ENCODE measurements at regions not wholly inside any gene's neighbourhood (a gene's known extent, or its start where the extent isn't known, plus 50 kb on each side); places are given as distances from the start of the nearest gene placed in this dataset.

- no peak for DNase-seq
These were observed 104.7 kb upstream of the ANKRD55 start for GRCh38 chr5:56337715-56338319.

DNA sequence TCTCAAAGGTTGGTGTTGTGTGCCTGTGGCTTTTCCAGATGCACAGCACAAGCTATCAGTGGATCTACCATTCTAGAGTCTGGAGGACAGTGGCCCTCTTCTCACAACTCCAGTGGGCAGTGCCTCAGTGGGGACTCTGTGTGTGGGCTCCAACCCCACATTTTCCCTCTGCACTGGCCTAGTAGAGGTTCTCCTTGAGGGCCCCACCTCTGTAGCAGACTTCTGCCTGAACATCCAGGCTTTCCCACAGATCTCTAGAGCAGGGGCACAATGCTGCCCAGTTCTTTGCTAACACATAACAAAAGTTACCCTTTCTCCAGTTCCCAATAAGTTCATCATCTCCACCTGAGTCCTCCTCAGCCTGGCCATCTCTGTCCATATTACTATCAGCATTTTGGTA, 102.1 kb upstream of the ANKRD55 start:
- no peak for DNase-seq

- DNase-seq = no peak
These were observed 97.7 kb upstream of the ANKRD55 start for GRCh38 chr5:56330806-56331205.

- no peak for DNase-seq
These were observed 97.0 kb upstream of the ANKRD55 start for GRCh38 chr5:56330167-56330566.

GRCh38 chr5:56329652-56330051, 96.5 kb upstream of the ANKRD55 start:
- DNase-seq = no peak

- no peak for DNase-seq
These were observed 95.8 kb upstream of the ANKRD55 start for GRCh38 chr5:56328753-56329560.

- no peak for DNase-seq
These were observed 94.7 kb upstream of the ANKRD55 start for GRCh38 chr5:56327809-56328208.

GRCh38 chr5:56326770-56327169, 93.6 kb upstream of the ANKRD55 start:
- DNase-seq = no peak

DNA sequence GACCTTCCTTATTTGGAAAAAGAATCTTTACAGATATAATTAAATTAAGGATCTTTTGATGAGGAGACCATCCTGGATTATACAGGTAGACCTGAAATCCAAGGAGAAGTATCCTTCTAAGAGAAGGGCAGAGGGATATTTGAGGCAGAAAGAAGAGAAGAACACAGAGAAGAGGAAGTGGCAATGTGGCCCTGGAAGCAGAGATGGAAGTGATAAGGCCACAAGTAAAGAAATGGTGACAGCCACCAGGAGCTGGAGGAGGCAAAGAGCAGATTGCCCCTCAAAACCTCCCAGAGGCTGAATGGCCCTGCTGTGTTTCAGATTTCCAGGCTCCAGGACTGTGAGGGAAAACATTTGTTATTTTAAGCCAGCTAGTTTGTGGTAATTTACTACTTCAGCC, 93.0 kb upstream of the ANKRD55 start:
- DNase-seq = no peak

GRCh38 chr5:56325039-56325438, 91.9 kb upstream of the ANKRD55 start:
- no peak for DNase-seq

DNA sequence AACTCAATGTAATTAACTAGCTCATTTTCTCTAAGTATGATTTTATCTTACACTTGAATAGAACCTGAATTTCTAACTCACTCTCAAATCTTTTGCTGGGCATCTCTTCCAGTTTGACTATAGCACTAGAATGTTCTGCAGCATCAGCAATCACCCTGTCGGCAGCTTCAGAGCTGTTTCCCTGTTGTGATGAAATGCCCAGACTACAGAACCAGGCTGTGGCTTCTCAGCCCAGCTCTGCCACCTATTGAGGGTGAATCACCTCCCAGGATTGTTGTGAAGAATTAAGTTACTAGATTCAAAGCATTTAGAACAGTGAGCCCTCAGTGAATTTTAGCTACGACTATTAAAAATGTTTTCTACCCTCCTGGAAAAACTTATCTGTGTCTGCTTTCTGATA, 90.4 kb upstream of the ANKRD55 start:
- no peak for DNase-seq

DNA sequence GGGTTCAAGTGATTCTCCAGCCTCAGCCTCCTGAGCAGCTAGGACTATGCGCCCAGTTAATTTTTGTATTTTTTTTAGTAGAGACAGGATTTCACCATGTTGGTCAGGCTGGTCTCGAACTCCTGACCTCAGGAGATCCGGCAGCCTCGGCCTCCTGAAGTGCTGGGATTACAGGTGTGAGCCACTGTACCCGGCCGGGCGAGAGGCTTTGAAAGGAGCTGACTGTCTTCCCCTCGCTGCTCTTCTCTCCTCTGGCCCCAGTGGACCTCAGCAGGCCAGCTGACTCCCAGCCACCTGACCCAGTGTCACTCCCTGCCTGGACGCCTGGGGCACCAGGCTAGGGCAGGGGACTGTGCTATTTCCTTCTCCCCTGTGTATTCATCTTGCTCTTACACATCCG, 89.5 kb upstream of the ANKRD55 start:
- no peak for DNase-seq

DNA sequence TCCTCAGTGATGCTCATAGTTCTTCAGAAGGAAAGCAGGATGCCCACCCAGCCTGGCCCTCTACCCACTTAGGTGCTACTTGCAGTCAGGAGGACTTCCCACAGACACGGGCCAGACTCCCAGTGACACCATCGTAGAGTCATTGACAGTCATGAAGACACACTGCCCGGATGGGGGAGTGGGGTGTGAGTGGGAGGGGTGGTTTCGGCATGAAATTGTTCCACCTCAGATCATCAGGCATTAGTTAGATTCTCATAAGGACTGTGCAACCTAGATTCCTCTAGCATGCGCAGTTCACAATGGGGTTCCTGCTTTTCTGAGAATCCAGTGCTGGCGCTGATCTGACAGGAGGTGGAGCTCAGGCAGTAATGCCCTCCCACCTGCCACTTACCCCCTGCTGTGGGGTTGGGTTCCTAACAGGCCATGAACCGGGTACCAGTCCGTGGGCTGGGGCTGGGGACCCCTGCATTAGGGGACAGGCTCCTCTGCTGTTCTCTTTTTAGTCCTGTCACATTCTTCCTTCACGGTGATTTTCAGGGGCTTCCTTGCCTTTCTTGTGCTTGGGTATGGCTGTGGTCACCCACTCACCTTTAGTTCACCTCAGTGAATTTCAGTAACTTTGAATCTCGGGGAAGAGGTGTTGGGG, 88.2 kb upstream of the ANKRD55 start:
- DNase-seq = no peak

- no peak for DNase-seq
These were observed 87.6 kb upstream of the ANKRD55 start for GRCh38 chr5:56320686-56321085.

GRCh38 chr5:56319526-56320181, 86.5 kb upstream of the ANKRD55 start:
- DNase-seq = peak in 1 of 2 experiments; percentile 45

DNA sequence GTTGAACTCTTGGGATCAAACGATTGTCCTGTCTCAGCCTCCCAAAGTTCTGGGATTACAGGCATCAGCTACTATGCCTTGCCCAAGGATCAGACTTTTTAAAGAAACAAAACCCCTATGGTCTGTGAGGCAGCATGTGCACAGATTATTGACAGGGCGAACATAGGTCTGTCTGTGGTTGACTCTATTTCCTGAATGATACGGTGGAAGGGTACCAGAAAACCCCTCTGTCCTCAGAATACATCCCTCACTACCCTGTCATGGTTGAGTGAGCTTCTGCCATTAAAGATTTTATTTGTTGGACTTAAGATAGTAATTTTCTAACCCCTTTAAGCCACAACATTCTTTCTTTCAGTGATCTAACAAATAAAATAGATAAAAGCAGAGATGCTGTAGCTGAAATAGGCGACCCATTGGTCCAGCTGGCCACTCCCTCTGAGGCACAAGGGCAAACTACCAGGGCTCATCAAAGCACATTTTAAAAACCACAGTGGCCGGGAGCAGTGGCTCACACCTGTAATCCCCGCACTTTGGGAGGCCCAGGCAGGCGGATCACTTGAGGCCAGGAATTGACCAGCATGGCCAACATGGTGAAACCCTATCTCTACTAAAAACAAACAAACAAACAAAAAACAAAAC, 84.9 kb upstream of the ANKRD55 start:
- no peak for DNase-seq

DNA sequence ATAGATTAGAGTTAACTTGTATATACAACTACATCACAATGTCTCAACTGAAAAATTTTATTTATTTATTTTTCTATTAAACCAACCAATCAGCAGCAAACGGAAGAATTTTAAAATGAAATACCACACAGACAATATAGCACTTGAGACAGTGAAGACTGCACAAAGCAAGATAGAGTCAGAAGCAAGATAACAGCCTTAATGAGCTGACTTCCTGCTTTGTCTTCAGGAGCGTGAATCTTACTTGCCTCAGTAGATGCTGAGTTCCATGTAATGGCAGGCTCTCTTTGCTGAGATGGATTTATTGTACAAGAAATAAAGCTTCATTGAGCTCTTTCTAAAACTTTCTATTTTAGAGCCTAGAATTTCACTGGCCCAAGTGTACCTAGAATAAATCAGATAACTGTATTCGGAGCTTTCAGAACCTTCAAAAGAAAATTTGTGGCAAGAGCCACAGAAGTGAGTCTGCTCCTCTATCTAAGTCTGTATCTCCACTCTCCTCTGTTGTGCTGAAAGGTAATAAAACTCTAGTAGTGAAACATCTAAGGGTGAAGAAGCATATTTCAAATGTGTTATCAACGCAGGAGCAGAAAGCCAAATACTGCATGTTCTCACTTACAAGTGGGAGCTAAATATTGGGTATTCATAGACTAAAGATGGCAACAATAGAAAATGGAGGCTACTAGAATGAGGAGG, 83.3 kb upstream of the ANKRD55 start:
- DNase-seq = no peak

DNA sequence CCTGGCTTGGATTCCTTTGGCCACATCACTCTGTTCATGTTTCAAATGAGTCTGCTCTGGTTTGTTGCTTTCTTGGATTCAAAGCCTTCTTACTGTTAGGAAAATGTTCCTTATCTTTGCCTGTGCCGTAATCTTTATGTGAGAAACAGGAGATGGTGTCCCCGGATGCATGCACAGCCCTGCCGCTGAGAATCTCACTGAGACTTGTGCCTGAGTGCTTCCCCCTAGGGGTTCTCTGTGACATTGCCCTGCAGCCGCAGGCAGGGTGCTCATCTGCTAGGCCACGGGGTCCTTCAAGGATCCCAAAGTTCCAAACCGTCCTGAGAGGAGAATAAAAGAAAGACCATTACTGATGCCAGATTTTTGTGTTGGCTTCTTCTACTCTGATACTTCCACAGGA, 81.4 kb upstream of the ANKRD55 start:
- peak in 1 of 2 experiments; percentile 4 for DNase-seq

DNA sequence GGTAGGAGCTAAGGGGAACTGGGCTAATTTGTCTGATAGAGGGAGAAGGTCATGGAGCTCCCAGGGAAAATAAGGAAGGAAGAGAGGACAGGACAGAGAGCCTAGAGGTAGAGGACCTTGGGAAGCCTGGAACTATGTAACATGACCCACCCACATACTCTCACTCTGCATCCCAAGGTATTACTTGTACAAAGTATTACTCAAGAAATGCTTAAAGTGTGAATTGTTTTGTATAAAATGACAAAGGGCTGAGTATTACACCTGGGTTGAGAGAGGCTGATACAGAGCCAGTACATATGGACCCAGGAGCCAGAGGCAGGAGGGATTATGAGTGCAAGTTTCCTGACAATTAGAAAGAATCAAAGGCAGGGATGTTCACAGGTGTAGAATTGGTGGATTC, 80.5 kb upstream of the ANKRD55 start:
- DNase-seq = no peak

DNA sequence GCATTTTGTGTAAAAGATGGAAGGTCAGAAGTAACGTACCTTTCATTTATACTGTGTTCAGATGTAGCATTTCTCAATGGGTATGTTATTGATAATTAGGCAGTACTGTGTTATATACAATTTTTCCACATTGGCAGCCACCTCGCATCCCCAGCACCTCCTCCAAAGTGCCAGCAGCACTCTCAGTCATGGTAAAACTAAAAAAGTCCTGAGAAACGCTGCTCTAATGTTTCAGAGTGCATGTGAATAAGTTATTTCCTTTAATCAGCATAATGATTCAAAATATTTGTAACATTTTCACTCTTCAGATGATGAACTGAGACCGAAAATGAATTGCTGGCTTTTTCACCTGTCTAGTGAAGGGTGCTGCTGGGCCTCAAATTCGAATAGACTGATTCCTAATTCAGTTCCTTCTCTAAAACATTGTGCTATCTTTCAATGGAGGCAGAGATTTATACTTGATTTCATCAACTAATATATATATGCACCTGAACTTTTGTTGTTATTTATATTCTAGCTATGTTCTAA, 79.9 kb upstream of the ANKRD55 start:
- no peak for DNase-seq

DNA sequence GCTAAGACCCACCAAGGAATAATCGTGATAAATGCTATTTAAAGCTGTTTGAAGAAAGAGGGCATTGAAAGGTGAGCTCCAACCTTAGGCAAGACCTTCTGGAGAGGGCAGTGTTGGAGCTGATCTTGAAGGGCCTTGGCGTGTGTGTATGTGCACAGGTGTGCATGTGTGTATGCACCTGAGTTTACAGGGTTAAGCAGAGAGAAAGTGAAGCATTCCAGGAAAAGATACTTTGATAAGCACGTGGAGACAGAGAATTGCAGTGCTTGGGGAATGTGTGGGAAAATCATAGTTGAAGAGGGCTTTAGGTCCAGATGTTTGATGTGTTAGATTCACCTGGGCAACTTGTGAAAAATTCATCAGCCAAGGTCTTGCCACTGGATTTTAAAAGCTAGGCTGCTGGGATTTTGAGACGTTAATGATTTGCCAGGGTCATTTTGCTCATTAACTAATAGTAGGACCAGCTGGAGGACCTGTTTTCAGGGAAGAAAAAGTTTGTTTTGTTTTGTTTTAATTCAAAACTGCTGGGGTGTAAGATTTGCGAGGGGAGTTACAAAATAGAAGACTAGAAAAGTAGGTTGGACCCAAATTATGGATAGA, 78.3 kb upstream of the ANKRD55 start:
- no peak for DNase-seq

DNA sequence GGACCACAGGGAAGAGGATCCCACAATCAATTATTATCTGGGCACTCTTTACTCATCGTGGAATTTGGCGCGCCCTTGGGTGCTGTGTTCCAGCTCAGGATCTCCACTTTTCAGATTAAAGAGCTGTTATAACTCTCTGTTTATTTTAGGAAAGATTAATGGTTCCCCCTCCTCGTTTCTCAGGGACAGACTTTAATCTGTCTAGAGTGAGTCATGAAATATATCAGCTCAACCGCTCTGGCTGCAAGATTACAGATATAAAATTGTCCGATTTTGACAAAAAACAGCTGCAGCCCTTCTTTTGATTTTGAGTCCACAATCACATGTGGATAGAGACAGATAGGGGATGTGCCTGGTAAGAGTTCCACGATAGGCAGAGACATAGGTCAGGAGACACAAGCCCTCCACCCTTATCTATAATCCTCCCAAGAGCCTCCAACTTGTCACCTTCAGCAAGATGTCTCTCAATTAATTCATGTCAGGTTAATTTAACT, 77.6 kb upstream of the ANKRD55 start:
- no peak for DNase-seq

All from NCI-H187 (cell line).